A673 (cell line): ENCODE measurements at regions not wholly inside any gene's neighbourhood (a gene's known extent, or its start where the extent isn't known, plus 50 kb on each side); places are given as distances from the start of the nearest gene placed in this dataset.

Experiments
- BruUV-seq: library from RNA; stranded (reverse); fragments of 400-500 nt; replicated peaks from 2 replicates; lab custom pipeline; 2021; lab: Mats Ljungman, UMichigan
- CTCF ChIA-PET: fragments of 300-600 bp; sonication (Branson Sonifier 250); formaldehyde crosslinking; loops from one replicate; lab custom pipeline; 2022; ENCODE audit warnings: antibody characterized with exemption; lab: Charles Lee
- POLR2A ChIA-PET: fragments of 300-600 bp; sonication (Branson Sonifier 250); formaldehyde crosslinking; loops from one replicate; lab custom pipeline; 2022; ENCODE audit warnings: antibody characterized with exemption; ENCODE audit not compliant: low non-redundant PET; lab: Charles Lee
- DNase-seq: peaks from one replicate; pipeline ENCODE4 v3.0.0-alpha.2; 2015; ENCODE audit warnings: low spot score
- H3K27ac ChIP-seq: fragments of 200-600 bp; sonication (generic); 2 replicates; pipeline ENCODE4 v1.5.1; 2016; ENCODE audit warnings: mixed run types, low read depth, mild to moderate bottlenecking, mixed read lengths, antibody characterized with exemption, low read length; ENCODE audit not compliant: poor library complexity, severe bottlenecking
- H3K27me3 ChIP-seq: fragments of 200-600 bp; sonication (generic); replicated peaks from 2 replicates; pipeline ENCODE4 v1.6.1; 2017; ENCODE audit warnings: mixed run types, low read depth, mild to moderate bottlenecking, mixed read lengths, antibody characterized with exemption, low read length; ENCODE audit not compliant: insufficient read depth, poor library complexity
- H3K36me3 ChIP-seq: fragments of 200-600 bp; sonication (generic); 2 replicates; pipeline ENCODE4 v1.6.1; 2016; ENCODE audit warnings: mixed run types, mild to moderate bottlenecking, mixed read lengths, antibody characterized with exemption, low read length; ENCODE audit not compliant: insufficient read depth, poor library complexity, severe bottlenecking
- H3K4me1 ChIP-seq: fragments of 200-600 bp; sonication (generic); 2 replicates; pipeline ENCODE4 v1.6.1; 2017; ENCODE audit warnings: mixed run types, mild to moderate bottlenecking, mixed read lengths, antibody characterized with exemption, low read length; ENCODE audit not compliant: insufficient read depth, poor library complexity, severe bottlenecking
- H3K4me3 ChIP-seq: fragments of 200-600 bp; sonication (generic); 2 replicates; pipeline ENCODE4 v1.5.1; 2016; ENCODE audit warnings: low read depth, mixed run types, mild to moderate bottlenecking, mixed read lengths, low read length; ENCODE audit not compliant: poor library complexity, severe bottlenecking
- H3K9me3 ChIP-seq: fragments of 200-600 bp; sonication (generic); 2 replicates; pipeline ENCODE4 v1.6.1; 2016; ENCODE audit warnings: mixed run types, low read depth, mild to moderate bottlenecking, mixed read lengths, antibody characterized with exemption, low read length; ENCODE audit not compliant: poor library complexity, severe bottlenecking
- CTCF ChIP-seq: fragments of 300-800, 200-600 bp; sonication (generic); conservative IDR thresholded peaks from 2 replicates; pipeline ENCODE4 v1.5.1; 2017; ENCODE audit warnings: low read depth, mild to moderate bottlenecking, antibody characterized with exemption, low read length, moderate library complexity, mixed read lengths
- EZH2 ChIP-seq: fragments of 200-600 bp; sonication (generic); IDR thresholded peaks from 2 replicates; pipeline ENCODE4 v1.6.1; 2017; ENCODE audit warnings: borderline replicate concordance, low read depth, mild to moderate bottlenecking, mixed read lengths, antibody characterized with exemption, low read length; ENCODE audit not compliant: poor library complexity, severe bottlenecking
- intact Hi-C: fragments of 100-400 bp; cut with micrococcal nuclease; formaldehyde crosslinking; loops from one replicate; pipeline ENCODE4 v1.10.0; 2022; ENCODE audit not compliant: unreplicated experiment

GRCh38 chr6:126821706-126822105, 296.8 kb upstream of the RSPO3 start:
- Histone ChIP-seq H3K27ac (no peak overlapping the region), H3K4me1 (no peaks in the 10 kb centered on the region), H3K27me3 (no peaks in the 10 kb centered on the region), H3K4me3 (no peak overlapping the region), H3K36me3 (no peaks in the 10 kb centered on the region), H3K9me3 (no peaks in the 10 kb centered on the region)
- intact Hi-C loops = no loop called here
- POLR2A ChIA-PET = no interaction called here
- no peak for TF ChIP-seq EZH2
- TF ChIP-seq CTCF = no peak
- CTCF ChIA-PET = no interaction called here
- BruUV-seq = no TSS peak
- no peak for DNase-seq

GRCh38 chr6:126824226-126824625, 294.2 kb upstream of the RSPO3 start:
- POLR2A ChIA-PET = no interaction called here
- no peak for DNase-seq
- CTCF ChIA-PET = no interaction called here

GRCh38 chr6:126824815-126825214, 293.7 kb upstream of the RSPO3 start:
- no peaks in the 10 kb centered on the region for H3K36me3 ChIP-seq
- H3K4me3 ChIP-seq = no peak overlapping the region
- no peak for DNase-seq
- CTCF ChIA-PET = no interaction called here
- H3K27ac ChIP-seq = no peak overlapping the region
- TF ChIP-seq CTCF = no peak
- TF ChIP-seq EZH2 = no peak
- POLR2A ChIA-PET = no interaction called here
- BruUV-seq = no TSS peak
- no peaks in the 10 kb centered on the region for H3K9me3 ChIP-seq
- H3K4me1 ChIP-seq = no peaks in the 10 kb centered on the region
- intact Hi-C loops = no loop called here
- no peaks in the 10 kb centered on the region for H3K27me3 ChIP-seq

More at GRCh38 chr6:126824226-126824625, 294.2 kb upstream of the RSPO3 start:
- BruUV-seq = no TSS peak
- Histone ChIP-seq H3K27me3 (no peaks in the 10 kb centered on the region), H3K9me3 (no peaks in the 10 kb centered on the region), H3K4me3 (no peak overlapping the region), H3K4me1 (no peaks in the 10 kb centered on the region), H3K27ac (no peak overlapping the region), H3K36me3 (no peaks in the 10 kb centered on the region)
- intact Hi-C loops = no loop called here
- TF ChIP-seq EZH2 = no peak
- no peak for TF ChIP-seq CTCF
